DOHH2 (cell line): ENCODE measurements at regions not wholly inside any gene's neighbourhood (a gene's known extent, or its start where the extent isn't known, plus 50 kb on each side); places are given as distances from the start of the nearest gene placed in this dataset.

Source experiments
- CTCF ChIP-seq: fragments of 200-600 bp; sonication (generic); IDR thresholded peaks from one replicate; pipeline ENCODE4 v1.5.1; 2014; ENCODE audit warnings: antibody characterized with exemption, mild to moderate bottlenecking, low read depth, low read length; ENCODE audit not compliant: poor library complexity, severe bottlenecking
- EZH2phosphoT487 ChIP-seq: fragments of 200-600 bp; sonication (generic); IDR thresholded peaks from 2 replicates; pipeline ENCODE4 v1.6.1; 2017; ENCODE audit warnings: borderline replicate concordance, mild to moderate bottlenecking, antibody characterized with exemption, low read length, moderate library complexity, mixed read lengths

GRCh38 chr6:44635486-44635885 is 248.0 kb downstream of the CDC5L start:
- TF ChIP-seq CTCF (no peak), EZH2phosphoT487 (no peak)
